Thyroid gland (tissue), 4 donors: ENCODE measurements at regions not wholly inside any gene's neighbourhood (a gene's known extent, or its start where the extent isn't known, plus 50 kb on each side); places are given as distances from the start of the nearest gene placed in this dataset.
"Not testable (repeated sequence)": the region's sequence is repeated elsewhere in the genome, so short reads cannot be mapped to it uniquely, and the experiment has no call there.

ENCODE experiments used
- DNase-seq, 2 donors: peaks; one replicate each; pipeline ENCODE4 v3.0.0-alpha.2; 2019
- H3K27ac ChIP-seq, 3 donors: fragments of 200-600 bp; sonication (generic); 1 replicate in 2 of 3; 2 replicates in 1 of 3; pipeline ENCODE4 v1.5.1; 2016 to 2019; ENCODE audit warnings: mild to moderate bottlenecking in 1 of 3, moderate library complexity in 1 of 3
- H3K27me3 ChIP-seq: fragments of 200-600 bp; sonication (generic); one replicate; pipeline ENCODE4 v1.5.1; 2019
- H3K36me3 ChIP-seq, 2 donors: fragments of 200-600 bp; sonication (generic); one replicate each; pipeline ENCODE4 v1.5.1; 2016 to 2019
- H3K4me1 ChIP-seq, 2 donors: fragments of 200-600 bp; sonication (generic); one replicate each; pipeline ENCODE4 v1.5.1; 2017 to 2019
- H3K4me3 ChIP-seq, 3 donors: fragments of 200-600 bp; sonication (generic); replicated peaks in 1 of 3; 1 replicate in 2 of 3; 2 replicates in 1 of 3; pipeline ENCODE4 v1.5.1; 2016; ENCODE audit warnings: mild to moderate bottlenecking in 1 of 3
- H3K9me3 ChIP-seq: fragments of 200-600 bp; sonication (generic); one replicate; pipeline ENCODE4 v1.5.1; 2017
- POLR2A ChIP-seq, 2 donors: fragments of 450-650 bp; IDR thresholded peaks; one replicate each; pipeline ENCODE4 v1.6.1; 2017; ENCODE audit warnings: antibody characterized with exemption in 2 of 2, mild to moderate bottlenecking in 2 of 2, moderate library complexity in 1 of 2
- WGBS, 2 donors: methylation state at CpG; one replicate each; pipeline ENCODE4 v1.1.5; 2017; 5-methylcytosine and 5-hydroxymethylcytosine counted together
- intact Hi-C: fragments of 100-400 bp; cut with DNase I; formaldehyde crosslinking; loops from one replicate; pipeline ENCODE4 v1.15.1; 2023
- TF ChIP-seq, protein P1 (sequence below), 6 experiments: fragments of 200-600 bp in 3 of 6; fragments of 450-650 bp in 3 of 6; sonication (generic) in 3 of 6; IDR thresholded peaks; one replicate each; pipeline ENCODE4 v1.5.1; 2016 to 2019; ENCODE audit warnings: antibody characterized with exemption in 6 of 6, mild to moderate bottlenecking in 2 of 6, inconsistent platforms in 1 of 6, moderate library complexity in 1 of 6

DNA sequence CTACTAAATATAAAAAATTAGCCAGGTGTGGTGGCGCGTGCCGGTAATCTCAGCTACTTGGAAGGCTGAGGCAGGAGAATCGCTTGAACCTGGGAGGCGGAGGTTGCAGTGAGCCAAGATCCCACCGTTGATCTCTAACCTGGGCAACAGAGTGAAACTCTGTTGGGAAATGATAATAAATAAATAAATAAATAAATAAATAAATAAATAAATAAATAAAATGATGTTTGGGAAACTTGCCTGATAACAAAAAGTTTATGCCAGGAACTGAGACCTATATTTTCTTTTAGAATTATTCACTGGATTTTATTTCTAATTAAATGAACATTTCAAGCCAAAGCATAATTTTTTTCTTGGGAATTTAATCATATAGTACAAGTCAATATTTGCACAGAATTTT lies 189.3 kb upstream of the CTNND2 start:
- H3K27ac ChIP-seq: no peak overlapping the region
- no peaks in the 10 kb centered on the region for H3K9me3 ChIP-seq
- DNase-seq: no peak
- no peaks in the 10 kb centered on the region for H3K36me3 ChIP-seq
- WGBS, 2 donors: 98% methylated on average over 6 of the region's 6 CpGs
- H3K4me1 ChIP-seq: no peaks in the 10 kb centered on the region
- no peak overlapping the region for H3K4me3 ChIP-seq
- TF ChIP-seq, protein P1, sequence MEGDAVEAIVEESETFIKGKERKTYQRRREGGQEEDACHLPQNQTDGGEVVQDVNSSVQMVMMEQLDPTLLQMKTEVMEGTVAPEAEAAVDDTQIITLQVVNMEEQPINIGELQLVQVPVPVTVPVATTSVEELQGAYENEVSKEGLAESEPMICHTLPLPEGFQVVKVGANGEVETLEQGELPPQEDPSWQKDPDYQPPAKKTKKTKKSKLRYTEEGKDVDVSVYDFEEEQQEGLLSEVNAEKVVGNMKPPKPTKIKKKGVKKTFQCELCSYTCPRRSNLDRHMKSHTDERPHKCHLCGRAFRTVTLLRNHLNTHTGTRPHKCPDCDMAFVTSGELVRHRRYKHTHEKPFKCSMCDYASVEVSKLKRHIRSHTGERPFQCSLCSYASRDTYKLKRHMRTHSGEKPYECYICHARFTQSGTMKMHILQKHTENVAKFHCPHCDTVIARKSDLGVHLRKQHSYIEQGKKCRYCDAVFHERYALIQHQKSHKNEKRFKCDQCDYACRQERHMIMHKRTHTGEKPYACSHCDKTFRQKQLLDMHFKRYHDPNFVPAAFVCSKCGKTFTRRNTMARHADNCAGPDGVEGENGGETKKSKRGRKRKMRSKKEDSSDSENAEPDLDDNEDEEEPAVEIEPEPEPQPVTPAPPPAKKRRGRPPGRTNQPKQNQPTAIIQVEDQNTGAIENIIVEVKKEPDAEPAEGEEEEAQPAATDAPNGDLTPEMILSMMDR (IDR thresholded peaks at IDR 0.05): no peak
- TF ChIP-seq POLR2A (IDR thresholded peaks at IDR 0.05): no peak
- H3K27me3 ChIP-seq: no peaks in the 10 kb centered on the region
- intact Hi-C loops: no loop called here

DNA sequence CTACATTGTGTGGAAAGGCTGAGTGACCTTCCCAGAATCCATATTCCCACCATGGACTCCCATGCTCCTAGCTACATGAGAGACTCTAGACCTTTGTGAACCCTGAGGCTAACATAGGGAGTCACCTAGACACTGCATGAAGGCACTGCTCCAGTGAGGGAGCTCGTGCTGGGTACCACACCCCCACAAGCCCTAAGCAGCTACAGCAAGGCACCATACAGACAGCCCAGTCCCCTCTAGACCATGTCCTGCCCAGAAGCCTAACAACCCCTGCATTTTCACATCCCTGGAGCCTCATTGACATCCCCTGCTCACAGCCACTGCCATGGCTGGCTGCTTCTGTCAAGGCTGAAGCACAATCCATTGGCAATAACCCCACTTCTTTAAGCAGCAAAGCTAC lies 176.5 kb upstream of the CTNND2 start:
- TF ChIP-seq, protein P1 (IDR thresholded peaks at IDR 0.05): no peak
- no peak for TF ChIP-seq POLR2A (IDR thresholded peaks at IDR 0.05)
- WGBS, 2 donors: 71 to 100% methylated on average over 1 of the region's 1 CpG
- H3K36me3 ChIP-seq: no peaks in the 10 kb centered on the region
- H3K27me3 ChIP-seq: no peaks in the 10 kb centered on the region
- H3K9me3 ChIP-seq: no peaks in the 10 kb centered on the region
- no peak for DNase-seq
- H3K4me1 ChIP-seq: no peaks in the 10 kb centered on the region
- intact Hi-C loops: no loop called here
- no peak overlapping the region for H3K27ac ChIP-seq
- H3K4me3 ChIP-seq: no peak overlapping the region

DNA sequence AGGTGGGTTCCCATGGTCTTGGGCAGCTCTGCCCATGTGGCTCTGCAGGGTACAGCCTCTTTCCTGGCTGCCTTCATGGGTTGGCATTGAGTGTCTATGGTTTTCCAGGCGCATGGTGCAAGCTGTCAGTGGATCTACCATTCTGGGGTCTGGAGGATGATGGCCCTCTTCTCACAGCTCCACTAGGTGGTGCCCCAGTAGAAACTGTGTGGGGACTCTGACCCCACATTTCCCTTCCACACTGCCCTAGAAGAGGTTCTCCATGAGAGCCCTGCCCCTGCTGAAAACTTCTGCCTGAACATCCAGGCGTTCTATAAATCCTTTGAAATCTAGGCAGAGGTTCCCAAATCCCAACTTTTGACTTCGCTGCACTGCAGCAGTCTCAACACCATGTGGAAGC lies 174.0 kb upstream of the CTNND2 start:
- H3K4me3 ChIP-seq, intact Hi-C loops, H3K9me3 ChIP-seq, H3K27ac ChIP-seq, H3K36me3 ChIP-seq, H3K27me3 ChIP-seq, DNase-seq, H3K4me1 ChIP-seq: not testable (repeated sequence)
- 92 to 94% methylated on average over 3 of the region's 3 CpGs for WGBS, 2 donors

DNA sequence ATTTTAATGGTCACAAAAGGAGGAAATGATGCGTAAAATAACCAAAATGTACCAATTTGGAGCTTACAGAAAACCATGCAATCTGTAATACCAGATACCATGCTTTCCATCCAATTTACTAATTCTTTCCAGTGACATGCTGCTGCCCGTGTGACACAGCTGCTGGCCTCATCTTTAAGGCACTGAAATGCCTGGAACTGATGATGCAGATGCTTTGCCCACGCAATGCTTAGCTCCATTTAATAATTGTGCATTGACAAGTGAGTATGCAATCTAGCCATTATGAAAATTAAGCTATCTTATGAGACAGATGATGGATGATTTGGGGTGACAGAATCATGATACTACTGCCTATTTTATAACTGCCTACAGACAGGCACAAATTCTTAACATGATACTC lies 169.2 kb upstream of the CTNND2 start:
- Histone ChIP-seq H3K27ac (no peak overlapping the region), H3K9me3 (no peaks in the 10 kb centered on the region), H3K27me3 (no peaks in the 10 kb centered on the region), H3K36me3 (no peaks in the 10 kb centered on the region), H3K4me3 (no peak overlapping the region), H3K4me1 (no peaks in the 10 kb centered on the region)
- intact Hi-C loops: no loop called here
- 57 to 66% methylated on average over 3 of the region's 3 CpGs for WGBS, 2 donors
- no peak for DNase-seq
- no peak for TF ChIP-seq POLR2A (IDR thresholded peaks at IDR 0.05)
- TF ChIP-seq, protein P1 (IDR thresholded peaks at IDR 0.05): no peak

DNA sequence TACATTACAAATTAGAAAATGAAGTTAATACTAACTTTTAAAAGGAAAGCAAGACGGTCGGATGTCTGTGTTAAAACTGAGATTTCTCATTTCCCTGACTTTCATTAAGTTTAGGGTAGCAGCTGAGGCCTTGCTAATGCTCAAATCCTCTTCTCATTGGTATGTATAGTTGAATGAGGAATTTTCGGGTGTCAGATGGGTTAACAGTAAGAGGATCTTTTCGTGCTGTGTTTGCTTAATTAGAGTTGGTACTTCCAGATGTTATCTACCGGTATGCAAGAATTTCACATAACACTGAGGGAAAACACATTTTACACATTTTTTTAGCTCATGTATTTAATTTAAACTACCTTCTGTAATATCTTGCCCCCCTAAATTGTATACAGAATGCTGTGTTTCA lies 168.2 kb upstream of the CTNND2 start:
- WGBS, 2 donors: 50 to 52% methylated on average over 5 of the region's 5 CpGs
- no peak for TF ChIP-seq POLR2A (IDR thresholded peaks at IDR 0.05)
- Histone ChIP-seq H3K9me3 (no peaks in the 10 kb centered on the region), H3K4me1 (no peaks in the 10 kb centered on the region), H3K4me3 (no peak overlapping the region), H3K27me3 (no peaks in the 10 kb centered on the region), H3K36me3 (no peaks in the 10 kb centered on the region), H3K27ac (no peak overlapping the region)
- intact Hi-C loops: no loop called here
- no peak for DNase-seq

DNA sequence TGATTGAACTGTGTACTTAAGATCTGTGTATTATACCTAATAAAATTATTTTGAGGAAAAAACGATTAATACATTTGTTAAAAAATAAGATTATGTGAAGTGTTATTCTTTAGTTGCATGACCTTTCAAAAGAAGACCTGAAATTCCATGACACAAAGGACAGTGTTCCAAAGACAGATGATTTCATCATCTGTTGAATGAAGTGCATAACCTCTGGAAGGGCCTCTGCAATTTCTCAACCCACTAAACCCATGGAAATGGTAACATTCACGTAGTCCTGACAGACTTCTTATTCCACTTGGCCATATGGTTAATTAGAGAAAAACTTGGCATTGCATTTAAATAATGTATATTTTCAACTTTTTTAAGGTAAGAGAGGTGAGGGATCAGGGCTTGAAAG lies 167.2 kb upstream of the CTNND2 start:
- no peak for DNase-seq
- H3K27ac ChIP-seq: no peak overlapping the region
- intact Hi-C loops: no loop called here
- H3K36me3 ChIP-seq: no peaks in the 10 kb centered on the region
- H3K4me3 ChIP-seq: no peak overlapping the region
- TF ChIP-seq POLR2A (IDR thresholded peaks at IDR 0.05): no peak
- TF ChIP-seq, protein P1 (IDR thresholded peaks at IDR 0.05): no peak
- 79 to 86% methylated on average over 2 of the region's 2 CpGs for WGBS, 2 donors
- H3K9me3 ChIP-seq: no peaks in the 10 kb centered on the region
- no peaks in the 10 kb centered on the region for H3K4me1 ChIP-seq
- no peaks in the 10 kb centered on the region for H3K27me3 ChIP-seq
